Spleen (tissue), 11 donors: ENCODE measurements at regions not wholly inside any gene's neighbourhood (a gene's known extent, or its start where the extent isn't known, plus 50 kb on each side); places are given as distances from the start of the nearest gene placed in this dataset.

Experiments used
- DNase-seq: peaks from one replicate; pipeline ENCODE4 v3.0.0-alpha.2; 2020
- H3K27ac ChIP-seq, 8 donors: fragments of 200-600 bp; sonication (generic) in 7 of 8; 1 replicate in 4 of 8; 2 replicates in 4 of 8; pipeline versions ENCODE4 v1.5.0 to v1.8.0; 2016 to 2021; ENCODE audit warnings: inconsistent platforms in 4 of 8, mild to moderate bottlenecking in 4 of 8, moderate library complexity in 1 of 8
- H3K27me3 ChIP-seq, 7 donors: fragments of 200-600 bp; sonication (generic) in 6 of 7; replicated peaks in 1 of 7; 1 replicate in 4 of 7; 2 replicates in 3 of 7; pipeline versions ENCODE4 v1.5.0 to v1.8.0; 2016 to 2021; ENCODE audit warnings: inconsistent platforms in 3 of 7, mild to moderate bottlenecking in 1 of 7
- H3K36me3 ChIP-seq, 6 donors: fragments of 200-600 bp; sonication (generic) in 5 of 6; 1 replicate in 4 of 6; 2 replicates in 2 of 6; pipeline versions ENCODE4 v1.5.0 to v1.8.0; 2016 to 2021; ENCODE audit warnings: inconsistent platforms in 2 of 6
- H3K4me1 ChIP-seq, 6 donors: fragments of 200-600 bp; sonication (generic) in 5 of 6; 1 replicate in 3 of 6; 2 replicates in 3 of 6; pipeline versions ENCODE4 v1.5.0 to v1.8.0; 2016 to 2021; ENCODE audit warnings: inconsistent platforms in 3 of 6
- H3K4me3 ChIP-seq, 8 donors: fragments of 200-600 bp; sonication (generic) in 7 of 8; 1 replicate in 4 of 8; 2 replicates in 4 of 8; pipeline versions ENCODE4 v1.5.0 to v1.8.0; 2016 to 2021; ENCODE audit warnings: inconsistent platforms in 4 of 8, mild to moderate bottlenecking in 4 of 8, moderate library complexity in 2 of 8
- H3K9me3 ChIP-seq, 8 donors: fragments of 200-600 bp; sonication (generic) in 7 of 8; 1 replicate in 4 of 8; 2 replicates in 4 of 8; pipeline versions ENCODE4 v1.5.0 to v1.8.0; 2016 to 2021; ENCODE audit warnings: inconsistent platforms in 4 of 8
- CTCF ChIP-seq, 11 experiments: fragments of 200-600 bp in 7 of 11; fragments of 450-650 bp in 4 of 11; sonication (generic) in 4 of 11; IDR thresholded peaks in 8 of 11; conservative IDR thresholded peaks in 3 of 11; 1 replicate in 7 of 11; 2 replicates in 4 of 11; pipeline versions ENCODE4 v1.4.0 to v1.8.0; 2016 to 2021; ENCODE audit warnings: antibody characterized with exemption in 11 of 11, inconsistent platforms in 4 of 11, mild to moderate bottlenecking in 1 of 11
- POLR2A ChIP-seq, 3 donors: fragments of 450-650 bp; IDR thresholded peaks; one replicate each; pipeline ENCODE4 v1.5.1; 2017; ENCODE audit warnings: antibody characterized with exemption in 3 of 3, mild to moderate bottlenecking in 1 of 3
- POLR2AphosphoS5 ChIP-seq, 3 donors: sonication (generic); formaldehyde crosslinking; IDR thresholded peaks; one replicate each; pipeline ENCODE4 v1.5.1; 2017; ENCODE audit warnings: antibody characterized with exemption in 3 of 3
- WGBS, 5 donors: extraction: QIAGEN DNeasy Blood & Tissue Kit in 3 of 5; methylation state at CpG; one replicate each; pipeline versions ENCODE4 v1.1.5 to v1.1.7; 2013 to 2018; 5-methylcytosine and 5-hydroxymethylcytosine counted together
- intact Hi-C: fragments of 100-400 bp; cut with DNase I; formaldehyde crosslinking; loops from one replicate; pipeline ENCODE4 v1.15.0; 2023; ENCODE audit warnings: low total_unique reads
- donor health status: healthy with polysubstance abuse.
- donor health status: DM: no; HTN: no; CAD: no; lungs with moderate emphysema.
- donor health status: DM: no; HTN: no; CAD: no.
- donor health status: Bipolar disorder and iron deficiency.
- donor health status: healthy.
- donor health status: DM: no; HTN: no; CAD: no.
- donor health status: DM: yes; HTN: yes; CAD: no.

- no peaks in the 10 kb centered on the region for H3K27me3 ChIP-seq
- no peak for DNase-seq
- no peaks in the 10 kb centered on the region for H3K9me3 ChIP-seq
- no peak overlapping the region for H3K4me3 ChIP-seq
- no peaks in the 10 kb centered on the region for H3K36me3 ChIP-seq
- intact Hi-C loops, result no loop called here
- peaks cover 4 to 41% (median 19%) of the 10 kb centered on the region in 6 donors for H3K4me1 ChIP-seq
- H3K27ac ChIP-seq, result no peak overlapping the region
- TF ChIP-seq POLR2A (IDR thresholded peaks at IDR 0.05) (no peak), POLR2AphosphoS5 (IDR thresholded peaks at IDR 0.05) (no peak), CTCF (IDR thresholded peaks at IDR 0.05 in 8 of 11, conservative IDR thresholded peaks at IDR 0.05 in 3 of 11) (no peak)
- 89 to 96% (median 91%) methylated on average over 17 of the region's 17 CpGs for WGBS, 5 donors
Observed at GRCh38 chr16:85971902-85972638, 73.1 kb downstream of the IRF8 start.

GRCh38 chr16:85974428-85975375 lies 75.7 kb downstream of the IRF8 start:
- TF ChIP-seq POLR2AphosphoS5 (IDR thresholded peaks at IDR 0.05) (no peak), POLR2A (IDR thresholded peaks at IDR 0.05) (no peak), CTCF (IDR thresholded peaks at IDR 0.05 in 8 of 11, conservative IDR thresholded peaks at IDR 0.05 in 3 of 11) (no peak)
- H3K4me3 ChIP-seq, result no peak overlapping the region
- no peak for DNase-seq

GRCh38 chr16:85975451-85975981 lies 76.6 kb downstream of the IRF8 start:
- no peak for DNase-seq
- Histone ChIP-seq H3K9me3 (no peaks in the 10 kb centered on the region), H3K27me3 (peaks cover 0 to 11% (median 0%) of the 10 kb centered on the region in 7 donors), H3K27ac (no peak overlapping the region), H3K4me3 (no peak overlapping the region), H3K36me3 (no peaks in the 10 kb centered on the region), H3K4me1 (peaks cover 0 to 39% (median 13%) of the 10 kb centered on the region in 6 donors)
- TF ChIP-seq CTCF (IDR thresholded peaks at IDR 0.05 in 8 of 11, conservative IDR thresholded peaks at IDR 0.05 in 3 of 11) (no peak), POLR2A (IDR thresholded peaks at IDR 0.05) (no peak), POLR2AphosphoS5 (IDR thresholded peaks at IDR 0.05) (no peak)
- 80 to 87% (median 84%) methylated on average over 7 of the region's 7 CpGs for WGBS, 5 donors
- intact Hi-C loops, result no loop called here

More at GRCh38 chr16:85974428-85975375, 75.7 kb downstream of the IRF8 start:
- intact Hi-C loops, result no loop called here
- Histone ChIP-seq H3K9me3 (no peaks in the 10 kb centered on the region), H3K27ac (no peak overlapping the region), H3K36me3 (no peaks in the 10 kb centered on the region), H3K27me3 (peaks cover 0 to 11% (median 0%) of the 10 kb centered on the region in 7 donors), H3K4me1 (peaks cover 0 to 43% (median 18%) of the 10 kb centered on the region in 6 donors)
- 86 to 91% (median 87%) methylated on average over 13 of the region's 13 CpGs for WGBS, 5 donors
